Fibroblast of lung (primary cell): ENCODE measurements at regions not wholly inside any gene's neighbourhood (a gene's known extent, or its start where the extent isn't known, plus 50 kb on each side); places are given as distances from the start of the nearest gene placed in this dataset.

ENCODE experiments used
- CTCF ChIP-seq, 2 donors: IDR thresholded peaks in 1 of 2; conservative IDR thresholded peaks in 1 of 2; 1 replicate in 1 of 2; 2 replicates in 1 of 2; pipeline ENCODE4 v1.5.1; 2011 to 2012; ENCODE audit warnings: low read length in 2 of 2, control low read depth in 1 of 2, inconsistent platforms in 1 of 2, low read depth in 1 of 2, mild to moderate bottlenecking in 1 of 2
- EZH2 ChIP-seq: IDR thresholded peaks from 2 replicates; pipeline ENCODE4 v1.5.1; 2012; ENCODE audit warnings: low read length, control low read depth, mild to moderate bottlenecking; ENCODE audit errors: missing control alignments

- no peak for TF ChIP-seq CTCF (conservative IDR thresholded peaks at IDR 0.05 in 1 of 2, IDR thresholded peaks at IDR 0.05 in 1 of 2; ENCODE audit: low read depth in 1 of 2, low read length in 2 of 2)
- TF ChIP-seq EZH2 = no peak
Observed at GRCh38 chr11:97908354-97908753, 1112.4 kb upstream of the CNTN5 start.
